HG03064 (cell line): ENCODE measurements at regions not wholly inside any gene's neighbourhood (a gene's known extent, or its start where the extent isn't known, plus 50 kb on each side); places are given as distances from the start of the nearest gene placed in this dataset.

Experiments
- ATAC-seq: cut with Tn5 transposase; IDR thresholded peaks from one replicate; pipeline ENCODE4 v1.9.1; 2021; ENCODE audit warnings: low read depth; ENCODE audit not compliant: unreplicated experiment

DNA sequence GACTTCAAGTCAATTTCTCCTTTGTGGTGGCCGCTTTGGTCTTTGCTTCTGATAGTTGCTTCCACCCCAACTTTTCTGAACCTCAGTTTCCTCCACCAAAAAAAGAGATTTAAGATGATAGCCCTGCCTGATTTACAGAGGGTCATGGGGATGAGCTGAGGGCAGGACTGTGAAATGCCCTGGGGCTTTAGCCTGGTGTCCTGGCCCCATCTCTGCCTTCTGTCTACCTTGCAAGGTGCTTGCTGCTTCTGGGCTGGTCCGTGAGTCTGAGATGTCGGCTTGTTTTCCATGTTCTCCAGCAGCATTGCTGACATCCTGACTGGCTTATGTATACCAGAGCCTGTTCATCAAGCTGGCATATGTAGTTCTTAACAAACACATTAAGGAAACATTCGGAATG, 191.9 kb upstream of the MPHOSPH6 start:
- no peak for ATAC-seq

DNA sequence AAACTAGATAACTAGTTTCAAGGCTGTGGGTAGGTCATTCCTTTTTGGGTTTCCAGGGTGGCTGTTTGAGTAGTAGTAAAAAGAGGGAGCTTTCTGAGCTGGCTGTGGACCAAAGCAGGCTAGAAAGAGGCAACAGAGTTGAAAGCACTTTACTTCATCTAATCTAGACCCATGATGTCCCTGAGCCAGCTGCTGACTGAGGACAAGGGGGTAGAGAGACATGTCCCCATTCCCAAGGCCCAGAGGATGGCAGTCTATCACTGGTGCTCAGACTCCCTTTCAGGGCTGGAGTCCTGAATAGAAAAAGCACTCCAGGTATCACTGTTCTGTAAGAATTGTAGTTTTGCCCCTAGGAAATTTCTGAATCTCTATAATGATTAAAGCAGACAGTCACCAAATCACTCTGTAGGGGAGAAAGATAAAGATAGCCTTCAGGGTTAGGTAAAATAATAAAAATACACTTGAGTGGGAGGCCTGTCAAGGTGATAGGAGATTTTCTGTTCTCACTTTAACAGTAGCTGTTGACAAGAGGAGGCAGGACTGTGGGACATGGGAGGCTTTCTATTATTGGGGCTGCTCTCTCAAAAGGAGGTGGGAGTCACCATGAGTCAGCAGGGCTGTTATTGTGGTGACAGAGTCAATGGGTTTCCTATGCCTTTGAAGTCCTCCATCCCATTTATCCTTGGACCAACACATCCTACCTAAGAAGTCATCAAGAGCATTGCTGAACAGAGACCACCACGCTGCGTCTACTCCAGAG, 190.2 kb upstream of the MPHOSPH6 start:
- no peak for ATAC-seq

DNA sequence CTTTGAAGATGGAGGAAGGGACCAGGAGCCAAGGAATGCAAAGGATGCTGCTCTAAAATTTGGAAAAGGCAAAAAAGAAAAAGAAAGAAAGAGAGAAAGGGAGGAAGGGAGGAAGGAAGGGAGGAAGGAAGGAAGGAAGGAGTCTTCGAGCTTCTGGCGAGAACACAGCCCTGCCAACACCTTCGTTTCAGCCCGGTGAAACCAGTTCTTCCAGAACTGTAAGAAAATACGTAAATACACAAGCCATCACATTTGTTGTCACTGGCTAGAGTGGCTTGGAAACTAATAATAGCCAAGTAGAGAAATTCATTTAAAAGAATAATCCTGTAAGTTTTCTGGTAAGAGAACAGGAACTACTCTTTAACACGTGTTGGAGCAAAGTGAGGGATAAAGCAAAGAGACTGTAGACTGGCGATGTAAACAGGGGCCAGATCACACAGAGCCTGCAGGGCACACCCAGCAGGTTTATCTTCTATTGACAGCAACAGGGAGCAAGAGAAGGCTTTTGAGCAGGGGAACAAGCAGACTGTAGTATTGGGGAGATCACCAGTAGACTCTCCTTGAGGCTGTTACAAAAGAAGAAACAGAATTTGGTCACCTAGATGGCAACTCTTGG, 188.7 kb upstream of the MPHOSPH6 start:
- no peak for ATAC-seq

DNA sequence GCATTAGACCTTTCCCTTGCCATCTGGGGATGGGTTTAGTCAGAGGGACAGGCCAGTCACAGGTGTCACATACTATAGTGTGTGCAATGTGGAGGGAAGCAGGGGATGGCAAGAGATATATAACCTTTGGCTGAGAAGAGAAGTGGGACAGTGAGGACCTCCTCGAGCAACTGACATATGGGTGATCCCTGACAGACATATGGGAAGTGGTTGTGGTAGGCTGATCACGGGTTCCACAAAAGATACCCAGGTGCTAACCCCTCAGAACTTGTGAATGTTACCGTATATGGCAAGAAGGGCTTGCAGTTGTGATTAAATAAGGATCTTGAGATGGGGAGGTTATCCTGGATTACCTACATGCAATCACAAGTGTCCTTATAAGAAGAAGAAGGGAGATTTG, 188.1 kb upstream of the MPHOSPH6 start:
- ATAC-seq = no peak

DNA sequence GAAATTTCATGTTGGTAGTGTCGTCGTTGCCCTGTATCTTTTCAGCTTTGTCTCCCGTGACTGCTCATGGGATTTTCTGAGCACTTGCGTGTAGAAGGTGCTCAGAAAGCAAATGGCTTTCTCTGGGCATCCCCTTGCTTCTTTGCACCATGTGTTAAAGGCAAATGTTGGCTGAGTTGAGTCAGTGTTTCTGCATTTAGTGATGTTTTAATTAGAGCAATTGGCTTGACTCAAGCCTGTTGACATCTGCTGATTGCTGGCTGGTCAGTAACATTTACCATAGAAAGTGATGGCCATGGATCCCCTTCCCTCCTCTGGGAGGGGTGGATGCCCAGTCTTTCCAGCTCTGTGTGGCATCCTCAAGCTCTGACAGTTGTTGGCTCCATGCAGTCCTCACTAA, 187.2 kb upstream of the MPHOSPH6 start:
- no peak for ATAC-seq

DNA sequence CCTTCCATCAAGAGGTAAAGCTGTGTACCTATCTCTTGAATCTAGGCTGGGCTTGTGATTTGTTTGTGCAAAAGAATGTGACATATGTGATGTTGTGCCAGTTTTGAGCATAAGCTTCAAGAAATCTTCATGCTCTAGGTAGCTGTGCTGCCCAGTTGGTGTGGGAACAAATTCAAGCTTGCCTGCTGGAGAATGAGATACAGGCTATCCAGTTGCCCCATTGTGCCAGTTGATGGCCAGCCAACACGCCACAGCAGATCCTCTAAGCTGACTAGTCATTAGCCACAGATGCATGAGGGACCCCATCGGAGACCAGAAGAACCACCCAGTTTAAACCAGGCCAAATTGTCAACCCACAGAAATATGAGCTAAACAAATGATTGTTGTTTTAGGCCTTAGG, 180.5 kb upstream of the MPHOSPH6 start:
- ATAC-seq = no peak

DNA sequence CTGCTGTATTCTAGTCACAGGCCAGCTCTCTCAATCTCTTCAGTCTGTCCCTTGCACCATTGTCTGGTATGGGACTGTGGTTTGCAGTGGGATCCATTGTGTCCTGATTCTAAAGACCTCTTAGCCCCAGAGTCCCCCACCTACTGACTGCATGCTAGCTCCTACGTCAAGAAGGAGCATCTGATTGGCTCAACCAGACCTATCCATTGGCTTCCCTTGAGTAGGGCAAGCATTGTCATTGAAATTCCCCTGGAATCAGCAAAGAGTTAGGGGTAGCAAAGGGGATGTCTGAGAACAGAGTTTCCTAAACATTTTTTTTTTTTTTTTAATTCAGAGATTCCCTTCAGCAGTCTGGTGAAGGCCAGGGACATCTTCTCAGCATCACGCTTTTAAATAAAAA, 175.3 kb upstream of the MPHOSPH6 start:
- ATAC-seq = no peak

DNA sequence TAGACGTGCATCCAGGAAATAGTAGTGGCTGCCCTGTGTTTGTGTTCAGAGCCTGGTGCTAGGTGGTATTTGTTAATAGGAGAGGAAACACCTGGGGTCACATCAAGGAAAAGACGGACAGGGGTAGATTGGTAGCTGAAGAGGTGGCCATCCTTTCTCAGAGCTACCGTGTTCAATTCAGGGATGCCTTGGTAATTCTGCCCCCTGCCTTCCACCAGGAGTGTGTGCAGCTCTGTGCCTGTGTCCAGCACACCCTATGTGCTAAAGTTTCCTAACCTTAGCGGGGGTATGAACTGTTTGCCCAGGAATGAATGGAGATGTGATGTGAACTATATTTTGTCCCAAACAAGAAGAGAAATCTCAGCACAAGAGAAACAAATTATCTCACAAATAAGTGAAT, 174.1 kb upstream of the MPHOSPH6 start:
- ATAC-seq = no peak

DNA sequence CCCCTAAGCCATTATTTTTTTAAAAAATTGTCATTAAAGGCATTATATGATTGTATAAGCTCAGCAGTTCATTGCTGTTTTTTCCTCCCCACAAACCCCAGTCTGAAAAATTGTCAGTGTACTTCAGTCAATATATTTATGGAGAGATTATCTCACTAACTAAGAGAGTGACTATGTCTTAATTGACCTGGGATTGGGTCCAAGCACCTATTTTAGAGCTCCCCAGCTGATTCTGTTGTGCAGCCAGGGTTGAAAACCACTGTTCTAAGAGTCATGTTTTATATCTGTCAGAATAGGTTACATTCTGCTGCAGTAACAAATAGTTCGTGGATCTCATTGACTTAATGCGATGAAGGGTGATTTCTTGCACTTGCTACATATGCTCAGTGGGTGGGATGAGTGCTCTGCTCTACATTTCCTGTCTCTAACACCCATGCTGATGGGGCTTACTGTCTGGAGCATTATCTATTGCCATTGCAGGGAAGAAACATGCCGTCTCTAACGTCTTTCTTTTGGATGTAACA, 171.2 kb upstream of the MPHOSPH6 start:
- no peak for ATAC-seq

DNA sequence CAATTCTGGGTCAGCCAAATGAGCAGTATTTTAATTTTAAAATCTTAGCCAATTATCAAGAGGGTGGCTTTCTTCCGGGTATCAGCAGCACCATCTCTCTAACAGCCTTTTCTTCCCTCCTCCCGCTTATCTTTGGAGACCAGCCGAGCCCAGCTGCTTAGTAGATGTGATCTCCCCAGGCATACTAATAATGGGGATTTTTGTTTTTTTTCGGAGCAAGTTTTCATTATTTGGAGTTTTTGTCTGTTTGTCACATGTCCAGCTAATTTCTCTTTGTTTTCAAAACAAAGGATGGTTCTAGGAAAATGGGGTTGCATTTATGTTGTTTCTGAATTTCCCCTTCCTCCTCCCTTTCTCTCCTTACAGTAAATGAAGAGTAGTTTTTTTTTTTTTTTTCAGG, 170.5 kb upstream of the MPHOSPH6 start:
- ATAC-seq = no peak

DNA sequence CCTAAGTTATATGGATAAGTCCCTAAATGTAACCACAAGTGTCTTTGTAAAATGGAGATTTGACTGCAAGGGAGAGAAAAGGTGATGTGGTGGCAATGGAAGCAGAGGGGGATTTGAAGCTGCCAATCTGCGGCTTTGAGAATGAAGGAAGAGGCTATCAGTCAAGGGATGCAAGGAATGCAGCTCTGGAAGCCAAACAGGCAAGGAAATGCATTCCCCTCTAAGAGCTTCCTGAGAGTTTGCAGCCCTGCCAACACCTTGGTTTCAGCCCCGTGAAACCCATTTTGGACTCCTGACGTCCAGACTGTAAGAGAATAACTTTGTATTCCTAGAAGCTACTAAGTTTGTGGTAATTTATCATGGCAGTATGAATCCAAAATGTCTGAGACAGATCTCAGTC, 167.3 kb upstream of the MPHOSPH6 start:
- no peak for ATAC-seq

DNA sequence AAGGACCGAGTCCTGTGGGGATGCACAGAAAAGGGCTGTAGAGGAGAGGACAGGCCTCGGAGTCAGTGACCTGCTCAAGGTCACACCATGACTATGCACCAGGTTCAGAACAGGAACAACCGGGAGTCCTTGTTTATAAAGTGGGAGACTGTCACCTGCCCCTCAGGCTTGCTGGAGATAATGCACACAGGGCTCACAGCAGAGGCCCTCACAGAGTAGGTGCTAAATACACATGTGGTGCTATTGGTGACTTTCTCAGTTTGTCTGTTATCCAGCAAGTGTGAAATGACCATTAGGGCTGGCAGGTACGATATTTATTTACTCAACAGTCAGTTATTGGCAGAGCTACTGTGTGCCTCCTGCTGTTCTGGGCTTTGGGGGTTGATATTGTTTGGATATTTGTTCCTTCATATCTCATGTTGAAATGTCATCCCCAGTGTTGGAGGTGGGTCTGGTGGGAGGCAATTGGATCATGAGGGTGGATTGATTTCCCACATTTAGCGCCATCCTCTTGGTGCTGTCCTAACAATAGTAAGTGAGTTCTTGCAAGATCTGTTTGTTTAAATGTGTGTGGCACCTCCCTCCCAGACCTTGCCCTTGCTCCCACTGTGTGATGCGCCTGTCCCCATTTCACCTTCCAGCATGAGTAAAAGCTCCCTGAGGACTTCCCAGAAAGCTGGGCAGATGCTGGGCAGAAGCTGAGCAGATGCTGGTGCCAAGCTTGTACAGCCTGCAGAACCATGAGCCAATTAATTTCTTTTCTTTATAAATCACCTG, 162.1 kb upstream of the MPHOSPH6 start:
- no peak for ATAC-seq

DNA sequence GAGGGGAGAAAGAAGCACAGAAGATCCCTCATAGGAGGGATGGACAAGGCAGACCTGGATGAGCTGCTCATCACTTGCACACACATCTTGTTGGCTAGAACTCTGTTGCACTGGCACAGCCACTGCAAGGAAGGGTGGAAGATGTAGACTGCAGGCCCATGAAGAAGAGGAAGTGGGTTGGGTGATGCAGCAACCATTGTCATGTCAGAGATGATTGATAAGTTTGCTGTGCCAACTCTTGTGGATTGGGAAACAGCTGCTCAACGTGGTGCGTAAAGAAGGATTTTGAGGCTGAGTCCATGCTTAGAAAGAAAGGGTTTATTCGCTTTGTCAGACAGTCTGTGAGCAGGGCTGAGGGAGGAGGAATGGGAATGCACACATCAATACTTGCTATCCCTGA, 161.4 kb upstream of the MPHOSPH6 start:
- no peak for ATAC-seq

DNA sequence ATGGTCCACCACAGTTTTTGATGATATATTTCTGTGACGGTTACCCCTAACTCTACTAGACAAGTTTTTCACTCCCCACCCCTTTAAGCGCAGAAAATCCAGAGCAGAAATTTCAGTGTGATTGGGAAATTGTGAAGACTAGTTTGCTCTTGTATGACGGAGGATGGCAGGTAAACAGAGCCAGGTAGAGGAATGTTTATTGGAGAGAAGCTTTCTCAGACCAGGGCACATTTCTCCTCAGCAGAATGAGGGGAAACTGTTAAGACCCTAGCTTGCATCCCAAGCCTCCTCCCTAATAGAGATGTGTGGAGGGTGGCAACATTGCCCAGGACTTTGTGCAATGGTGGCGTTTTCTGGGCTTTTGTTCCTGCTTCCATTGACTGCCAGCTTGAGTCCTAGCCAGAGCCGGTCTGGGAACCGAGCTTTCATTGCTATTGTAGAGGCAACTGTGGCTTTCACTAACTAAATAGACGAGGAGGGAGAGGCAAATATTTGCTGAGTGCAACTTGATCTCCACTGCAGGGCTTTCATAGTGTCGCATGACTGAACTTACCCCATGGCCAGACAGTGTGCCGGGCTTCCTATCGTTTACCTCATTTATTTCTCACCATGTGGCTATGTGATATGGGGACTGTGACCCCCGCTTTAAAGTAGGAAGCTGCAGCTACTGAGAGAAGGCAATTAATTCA, 159.6 kb upstream of the MPHOSPH6 start:
- no peak for ATAC-seq

DNA sequence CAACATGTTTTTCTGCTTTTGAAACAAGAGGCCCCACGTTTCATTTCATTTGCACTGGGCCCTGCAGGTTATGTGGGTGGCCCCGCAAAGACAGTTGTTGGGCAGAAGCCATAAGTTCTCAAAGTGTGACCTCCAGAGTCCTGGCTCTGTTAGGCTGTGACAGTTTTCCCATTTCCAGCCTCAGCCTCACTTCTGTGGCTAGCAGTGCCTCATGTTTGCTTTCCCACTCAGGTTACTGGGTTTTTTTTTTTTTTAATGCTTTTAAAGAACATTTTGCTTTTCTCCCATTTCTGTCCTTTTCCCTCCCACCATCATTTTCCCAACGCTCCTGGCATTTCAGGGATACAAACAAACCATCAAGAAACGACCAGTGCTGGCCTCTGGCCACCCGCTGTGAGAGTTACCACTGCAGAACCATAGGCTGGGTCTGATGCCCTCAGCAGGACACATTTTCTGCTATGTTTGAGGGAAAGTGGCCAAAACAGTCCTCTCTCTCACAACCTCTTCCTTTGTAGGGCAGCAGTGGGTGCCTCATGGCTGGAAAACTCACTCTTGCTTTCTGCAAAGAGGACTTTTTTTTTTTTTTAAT, 159.0 kb upstream of the MPHOSPH6 start:
- ATAC-seq = no peak

DNA sequence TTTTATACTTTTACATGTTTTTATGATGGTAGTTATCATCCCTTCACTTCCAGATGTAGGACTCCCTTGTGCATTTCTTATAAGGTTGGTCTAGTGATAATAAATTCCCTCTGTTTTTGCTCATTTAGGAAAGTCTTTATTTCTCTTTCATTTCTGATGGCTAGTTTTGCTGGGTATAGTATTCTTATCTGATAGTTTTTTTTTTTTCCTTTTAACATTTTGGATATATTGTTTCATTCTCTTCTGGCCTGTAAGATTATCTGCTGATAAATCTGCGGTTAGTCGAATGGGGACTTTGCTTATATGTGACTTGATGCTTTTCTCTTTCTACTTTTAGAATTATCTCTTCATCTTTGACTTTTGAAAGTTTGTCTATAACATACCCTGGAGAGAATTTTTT, 153.1 kb upstream of the MPHOSPH6 start:
- ATAC-seq = no peak

DNA sequence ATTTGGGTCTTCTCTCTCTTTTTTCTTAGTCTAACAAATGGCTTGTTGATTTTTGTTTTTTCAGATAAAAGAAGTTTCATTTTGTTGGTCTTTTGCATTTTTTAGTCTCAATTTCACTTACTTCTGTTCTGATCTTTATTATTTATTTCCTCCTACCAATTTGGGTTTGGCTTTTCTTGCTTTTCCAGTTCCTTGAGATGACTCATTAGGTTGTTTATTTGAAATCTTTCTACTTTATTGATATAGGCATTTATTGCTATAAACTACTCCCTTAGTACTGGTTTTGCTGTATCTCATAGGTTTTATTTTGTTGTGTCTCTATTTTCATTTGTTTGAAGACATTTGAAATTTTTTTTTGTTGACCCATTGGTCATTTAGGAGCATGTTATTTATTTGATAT, 152.2 kb upstream of the MPHOSPH6 start:
- ATAC-seq = no peak

DNA sequence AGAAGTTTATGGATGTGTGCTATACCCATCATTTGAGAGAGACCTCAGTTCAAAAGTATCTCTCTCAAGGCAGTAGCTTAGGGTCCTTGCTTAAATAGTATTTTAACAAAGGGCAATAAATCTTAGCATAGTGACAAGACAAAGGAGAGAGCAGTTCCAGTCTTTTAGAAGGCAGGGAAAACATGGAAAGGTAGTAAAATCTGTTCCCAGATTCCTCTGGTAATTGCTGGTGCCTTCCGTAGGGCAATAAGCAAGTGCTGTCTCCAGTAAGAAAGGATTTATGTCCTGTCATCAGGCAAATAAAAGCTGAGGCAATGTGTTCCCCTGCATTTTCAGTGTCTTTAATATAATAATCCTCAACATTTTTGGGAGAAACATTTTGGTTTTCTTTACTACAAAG, 149.0 kb upstream of the MPHOSPH6 start:
- ATAC-seq = no peak

DNA sequence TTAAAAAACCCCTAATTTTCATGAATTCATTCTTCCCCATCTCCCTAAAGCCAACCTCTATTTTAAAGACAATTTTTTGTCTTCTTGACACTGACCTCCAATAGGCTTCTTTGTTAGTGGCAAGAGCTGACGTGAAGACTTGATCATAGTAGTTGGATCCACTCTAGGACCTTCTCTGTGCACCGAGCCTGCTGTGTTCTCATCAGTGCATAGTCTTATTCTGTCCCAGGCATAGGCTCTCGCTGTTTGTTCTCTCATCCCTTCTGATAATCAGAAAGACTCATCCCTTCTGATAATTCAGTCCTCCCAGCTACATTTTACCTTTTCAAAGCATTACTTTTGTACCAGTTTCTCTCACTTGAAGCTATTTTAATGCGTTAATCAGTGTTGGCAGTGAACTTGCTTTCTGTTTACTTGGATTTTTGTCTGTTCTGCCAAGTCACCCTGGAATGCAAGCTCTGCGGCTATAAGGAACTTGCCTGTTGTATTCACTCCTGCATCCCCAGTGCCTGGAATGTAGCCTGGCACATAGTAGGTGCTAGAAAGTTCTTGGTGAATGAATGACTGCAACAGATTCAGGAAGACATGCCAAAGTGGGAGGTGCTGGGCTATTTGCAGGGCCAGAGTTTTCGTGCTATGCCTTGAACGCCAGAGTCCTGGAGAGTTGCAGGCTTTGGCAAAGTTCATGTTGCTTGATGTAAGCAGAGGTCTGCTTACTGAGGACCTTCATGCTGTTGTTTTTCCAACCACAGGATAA, 147.6 kb upstream of the MPHOSPH6 start:
- ATAC-seq = no peak

DNA sequence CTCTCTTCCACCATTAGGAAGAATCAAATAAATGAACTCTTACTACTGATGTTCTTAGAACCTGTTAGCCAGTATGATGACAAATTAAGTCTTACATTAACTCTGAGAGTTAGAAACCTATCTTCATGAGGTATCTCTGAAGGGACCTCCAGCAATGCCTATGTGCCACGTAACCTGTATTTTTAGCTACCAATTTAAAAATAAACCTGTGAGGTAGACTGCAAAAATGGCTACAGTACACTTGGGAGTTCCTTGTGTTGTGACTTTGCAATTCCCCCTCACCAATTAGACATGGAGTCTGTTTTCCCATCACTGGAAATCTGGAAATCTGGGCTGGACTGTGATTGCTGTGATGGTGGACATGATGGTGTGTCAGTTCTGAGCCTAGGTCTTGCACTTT, 143.7 kb upstream of the MPHOSPH6 start:
- ATAC-seq = no peak
